22Rv1 (cell line): ENCODE measurements at regions not wholly inside any gene's neighbourhood (a gene's known extent, or its start where the extent isn't known, plus 50 kb on each side); places are given as distances from the start of the nearest gene placed in this dataset.

ENCODE experiments used
- CTCF ChIP-seq: fragments of 450-650 bp; IDR thresholded peaks from 2 replicates; pipeline ENCODE4 v1.5.1; 2017; ENCODE audit warnings: mild to moderate bottlenecking
- ZFX ChIP-seq: fragments of 450-650 bp; IDR thresholded peaks from 2 replicates; pipeline ENCODE4 v1.6.1; 2017; ENCODE audit warnings: antibody characterized with exemption, borderline replicate concordance

- TF ChIP-seq CTCF (no peak), ZFX (no peak)
These were observed 256.8 kb downstream of the RHOU start for GRCh38 chr1:228992044-228992443.
